ENCODE measurements at regions not wholly inside any gene's neighbourhood (a gene's known extent, or its start where the extent isn't known, plus 50 kb on each side); places are given as distances from the start of the nearest gene placed in this dataset.

DNA sequence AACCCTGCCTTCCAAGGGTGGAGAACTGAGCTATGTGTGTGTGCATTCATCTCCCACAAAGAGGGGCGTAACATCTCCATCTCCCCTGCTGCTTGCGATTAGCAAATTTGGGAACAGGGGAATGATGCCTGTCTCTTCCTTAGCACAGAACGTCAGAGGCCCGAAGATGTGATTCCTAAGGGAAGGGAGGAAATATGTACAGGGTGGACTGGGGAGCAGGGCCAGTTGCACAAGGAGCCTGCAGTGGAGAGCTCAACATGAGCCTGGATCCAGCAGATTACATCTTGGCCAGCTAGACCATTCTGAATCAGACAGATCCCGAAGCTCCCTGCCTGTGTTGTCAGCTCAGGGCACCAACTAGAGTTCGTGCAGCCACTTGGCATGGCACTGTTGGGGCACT, 118.1 kb downstream of the NGF start:
- TF ChIP-seq, protein P1, sequence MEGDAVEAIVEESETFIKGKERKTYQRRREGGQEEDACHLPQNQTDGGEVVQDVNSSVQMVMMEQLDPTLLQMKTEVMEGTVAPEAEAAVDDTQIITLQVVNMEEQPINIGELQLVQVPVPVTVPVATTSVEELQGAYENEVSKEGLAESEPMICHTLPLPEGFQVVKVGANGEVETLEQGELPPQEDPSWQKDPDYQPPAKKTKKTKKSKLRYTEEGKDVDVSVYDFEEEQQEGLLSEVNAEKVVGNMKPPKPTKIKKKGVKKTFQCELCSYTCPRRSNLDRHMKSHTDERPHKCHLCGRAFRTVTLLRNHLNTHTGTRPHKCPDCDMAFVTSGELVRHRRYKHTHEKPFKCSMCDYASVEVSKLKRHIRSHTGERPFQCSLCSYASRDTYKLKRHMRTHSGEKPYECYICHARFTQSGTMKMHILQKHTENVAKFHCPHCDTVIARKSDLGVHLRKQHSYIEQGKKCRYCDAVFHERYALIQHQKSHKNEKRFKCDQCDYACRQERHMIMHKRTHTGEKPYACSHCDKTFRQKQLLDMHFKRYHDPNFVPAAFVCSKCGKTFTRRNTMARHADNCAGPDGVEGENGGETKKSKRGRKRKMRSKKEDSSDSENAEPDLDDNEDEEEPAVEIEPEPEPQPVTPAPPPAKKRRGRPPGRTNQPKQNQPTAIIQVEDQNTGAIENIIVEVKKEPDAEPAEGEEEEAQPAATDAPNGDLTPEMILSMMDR (conservative IDR thresholded peaks at IDR 0.05; ENCODE audit: low read depth, low read length), result no peak
- TF ChIP-seq RAD21 (IDR thresholded peaks at IDR 0.05; ENCODE audit: low read length) (no peak), POLR2A (IDR thresholded peaks at IDR 0.05; ENCODE audit: low read depth, low read length) (no peak), CEBPB (IDR thresholded peaks at IDR 0.05; ENCODE audit: low read depth, low read length) (no peak), RCOR1 (IDR thresholded peaks at IDR 0.05; ENCODE audit: insufficient replicate concordance, low read length) (no peak)
